Gastrocnemius medialis (tissue), 4 donors: ENCODE measurements at regions not wholly inside any gene's neighbourhood (a gene's known extent, or its start where the extent isn't known, plus 50 kb on each side); places are given as distances from the start of the nearest gene placed in this dataset.

Experiments used
- CTCF ChIP-seq, 5 experiments: fragments of 450-650 bp in 3 of 5; fragments of 200-600 bp in 2 of 5; sonication (generic) in 2 of 5; IDR thresholded peaks in 4 of 5; conservative IDR thresholded peaks in 1 of 5; 1 replicate in 4 of 5; 2 replicates in 1 of 5; pipeline ENCODE4 v1.5.1; 2016 to 2019; ENCODE audit warnings: antibody characterized with exemption in 5 of 5, mild to moderate bottlenecking in 3 of 5, moderate library complexity in 3 of 5
- POLR2A ChIP-seq, 2 donors: fragments of 450-650 bp; IDR thresholded peaks; one replicate each; pipeline ENCODE4 v1.6.1; 2017; ENCODE audit warnings: antibody characterized with exemption in 2 of 2, mild to moderate bottlenecking in 2 of 2, moderate library complexity in 2 of 2

GRCh38 chr5:68547056-68547455 lies 331.5 kb downstream of the PIK3R1 start:
- no peak for TF ChIP-seq POLR2A (IDR thresholded peaks at IDR 0.05)
- no peak for TF ChIP-seq CTCF (IDR thresholded peaks at IDR 0.05 in 4 of 5, conservative IDR thresholded peaks at IDR 0.05 in 1 of 5)
